GM18951 (cell line): ENCODE measurements at regions not wholly inside any gene's neighbourhood (a gene's known extent, or its start where the extent isn't known, plus 50 kb on each side); places are given as distances from the start of the nearest gene placed in this dataset.
"Not testable (repeated sequence)": the region's sequence is repeated elsewhere in the genome, so short reads cannot be mapped to it uniquely, and the experiment has no call there.

Experiments used
- POLR2A ChIP-seq: IDR thresholded peaks from 4 replicates; pipeline ENCODE4 v1.6.1; 2011; ENCODE audit warnings: mild to moderate bottlenecking; ENCODE audit not compliant: insufficient read length, insufficient read depth; ENCODE audit errors: extremely low read depth
- in situ Hi-C: fragments of 300-500 bp; cut with MboI; formaldehyde crosslinking; loops from one replicate; pipeline ENCODE4 v1.12.0; 2022; ENCODE audit warnings: low sequenced_read_pairs, mixed read lengths, inconsistent platforms; ENCODE audit not compliant: unreplicated experiment

GRCh38 chr5:5881294-5881693 lies 458.8 kb downstream of the ICE1 start:
- in situ Hi-C loops, result loop anchor here (25.0 kb wide), 1 partner anchor 394 kb away; no protein-coding TSS in a partner anchor
- TF ChIP-seq POLR2A, result no peak

- in situ Hi-C loops, result loop anchor here (25.0 kb wide), 1 partner anchor 393 kb away; no protein-coding TSS in a partner anchor
- no peak for TF ChIP-seq POLR2A
Measured at GRCh38 chr5:5880077-5880763, 457.7 kb downstream of the ICE1 start.

- in situ Hi-C loops, result no loop called here
- TF ChIP-seq POLR2A, result no peak
Measured at GRCh38 chr5:5857396-5857795, 434.9 kb downstream of the ICE1 start.

GRCh38 chr5:5854087-5854486 lies 431.6 kb downstream of the ICE1 start:
- TF ChIP-seq POLR2A, result no peak
- in situ Hi-C loops, result no loop called here

GRCh38 chr5:5838493-5838892 lies 416.0 kb downstream of the ICE1 start:
- TF ChIP-seq POLR2A, result no peak
- in situ Hi-C loops, result no loop called here

- in situ Hi-C loops, result not testable (repeated sequence)
Measured at GRCh38 chr5:5831622-5832021, 409.1 kb downstream of the ICE1 start.

- no peak for TF ChIP-seq POLR2A
- in situ Hi-C loops, result no loop called here
Measured at GRCh38 chr5:5828619-5829018, 406.1 kb downstream of the ICE1 start.

GRCh38 chr5:5826911-5827310 lies 404.4 kb downstream of the ICE1 start:
- in situ Hi-C loops, result no loop called here
- TF ChIP-seq POLR2A, result no peak

GRCh38 chr5:5822729-5823257 lies 400.3 kb downstream of the ICE1 start:
- TF ChIP-seq POLR2A, result no peak
- in situ Hi-C loops, result no loop called here

- in situ Hi-C loops, result no loop called here
- no peak for TF ChIP-seq POLR2A
Measured at GRCh38 chr5:5816960-5817359, 394.5 kb downstream of the ICE1 start.

- no peak for TF ChIP-seq POLR2A
- in situ Hi-C loops, result no loop called here
Measured at GRCh38 chr5:5813441-5813840, 391.0 kb downstream of the ICE1 start.

- in situ Hi-C loops, result no loop called here
- TF ChIP-seq POLR2A, result no peak
Measured at GRCh38 chr5:5810461-5810860, 388.0 kb downstream of the ICE1 start.

- in situ Hi-C loops, result no loop called here
Measured at GRCh38 chr5:5805916-5806315, 383.4 kb downstream of the ICE1 start.

GRCh38 chr5:5804478-5805233 lies 382.2 kb downstream of the ICE1 start:
- no peak for TF ChIP-seq POLR2A
- in situ Hi-C loops, result no loop called here

More at GRCh38 chr5:5805916-5806315, 383.4 kb downstream of the ICE1 start:
- no peak for TF ChIP-seq POLR2A
